GM13976 (cell line): ENCODE measurements at regions not wholly inside any gene's neighbourhood (a gene's known extent, or its start where the extent isn't known, plus 50 kb on each side); places are given as distances from the start of the nearest gene placed in this dataset.

Source experiments
- DNase-seq: peaks from one replicate; pipeline ENCODE4 v3.0.0; 2012; ENCODE audit warnings: low spot score
- CTCF ChIP-seq: IDR thresholded peaks from 2 replicates; pipeline ENCODE4 v1.5.1; 2012; ENCODE audit warnings: borderline replicate concordance, mild to moderate bottlenecking; ENCODE audit not compliant: insufficient read depth; ENCODE audit errors: extremely low read depth, missing control alignments, control extremely low read depth
- in situ Hi-C: fragments of 300-500 bp; cut with MboI; formaldehyde crosslinking; loops from one replicate; pipeline ENCODE4 v1.12.0; 2022; ENCODE audit warnings: low sequenced_read_pairs, mixed read lengths, inconsistent platforms; ENCODE audit not compliant: unreplicated experiment

GRCh38 chrX:15971696-15972095 is 117.1 kb upstream of the AP1S2 start:
- in situ Hi-C loops, result no loop called here
- no peak for DNase-seq
- no peak for TF ChIP-seq CTCF

- in situ Hi-C loops, result no loop called here
- no peak for DNase-seq
- TF ChIP-seq CTCF, result no peak
Measured at GRCh38 chrX:15963858-15964257, 109.2 kb upstream of the AP1S2 start.

GRCh38 chrX:15960237-15960636 is 105.6 kb upstream of the AP1S2 start:
- no peak for TF ChIP-seq CTCF
- in situ Hi-C loops, result no loop called here
- DNase-seq, result no peak

- in situ Hi-C loops, result no loop called here
- no peak for DNase-seq
- TF ChIP-seq CTCF, result no peak
Measured at GRCh38 chrX:15956681-15957080, 102.1 kb upstream of the AP1S2 start.

GRCh38 chrX:15953801-15954200 is 99.2 kb upstream of the AP1S2 start:
- no peak for DNase-seq
- in situ Hi-C loops, result no loop called here
- TF ChIP-seq CTCF, result no peak

- in situ Hi-C loops, result no loop called here
- no peak for TF ChIP-seq CTCF
- DNase-seq, result no peak
Measured at GRCh38 chrX:15952212-15952611, 97.6 kb upstream of the AP1S2 start.

- no peak for TF ChIP-seq CTCF
- in situ Hi-C loops, result no loop called here
- no peak for DNase-seq
Measured at GRCh38 chrX:15948318-15948660, 93.7 kb upstream of the AP1S2 start.
